ENCODE measurements at regions not wholly inside any gene's neighbourhood (a gene's known extent, or its start where the extent isn't known, plus 50 kb on each side); places are given as distances from the start of the nearest gene placed in this dataset.

- TF ChIP-seq ZFX (IDR thresholded peaks at IDR 0.05; ENCODE audit: borderline replicate concordance) = no peak
- no peak for TF ChIP-seq CTCF (IDR thresholded peaks at IDR 0.05)
Measured at GRCh38 chr7:52786174-52786573, 249.3 kb upstream of the POM121L12 start.

GRCh38 chr7:52782348-52782747, 253.1 kb upstream of the POM121L12 start:
- H3K27ac ChIP-seq = no peak overlapping the region

More at GRCh38 chr7:52786174-52786573, 249.3 kb upstream of the POM121L12 start:
- no peak overlapping the region for H3K27ac ChIP-seq

GRCh38 chr7:52781250-52781649, 254.2 kb upstream of the POM121L12 start:
- H3K27ac ChIP-seq = no peak overlapping the region
- no peak for TF ChIP-seq CTCF (IDR thresholded peaks at IDR 0.05)
- no peak for TF ChIP-seq ZFX (IDR thresholded peaks at IDR 0.05; ENCODE audit: borderline replicate concordance)

More at GRCh38 chr7:52782348-52782747, 253.1 kb upstream of the POM121L12 start:
- no peak for TF ChIP-seq ZFX (IDR thresholded peaks at IDR 0.05; ENCODE audit: borderline replicate concordance)
- TF ChIP-seq CTCF (IDR thresholded peaks at IDR 0.05) = no peak

GRCh38 chr7:52779004-52779403, 256.4 kb upstream of the POM121L12 start:
- TF ChIP-seq CTCF (IDR thresholded peaks at IDR 0.05) (no peak), ZFX (IDR thresholded peaks at IDR 0.05; ENCODE audit: borderline replicate concordance) (no peak)
- no peak overlapping the region for H3K27ac ChIP-seq

- TF ChIP-seq ZFX (IDR thresholded peaks at IDR 0.05; ENCODE audit: borderline replicate concordance) (no peak), CTCF (IDR thresholded peaks at IDR 0.05) (no peak)
- no peak overlapping the region for H3K27ac ChIP-seq
Measured at GRCh38 chr7:52777051-52777822, 258.2 kb upstream of the POM121L12 start.

- H3K27ac ChIP-seq = no peak overlapping the region
- TF ChIP-seq ZFX (IDR thresholded peaks at IDR 0.05; ENCODE audit: borderline replicate concordance) (no peak), CTCF (IDR thresholded peaks at IDR 0.05) (no peak)
Measured at GRCh38 chr7:52775876-52776275, 259.6 kb upstream of the POM121L12 start.

- no peak overlapping the region for H3K27ac ChIP-seq
- TF ChIP-seq CTCF (IDR thresholded peaks at IDR 0.05) = no peak
- TF ChIP-seq ZFX (IDR thresholded peaks at IDR 0.05; ENCODE audit: borderline replicate concordance) = no peak
Measured at GRCh38 chr7:52771177-52771576, 264.3 kb upstream of the POM121L12 start.

Data from 22Rv1 (cell line).